ENCODE measurements at regions not wholly inside any gene's neighbourhood (a gene's known extent, or its start where the extent isn't known, plus 50 kb on each side); places are given as distances from the start of the nearest gene placed in this dataset.

GRCh38 chr6:22807261-22807660 lies 237.9 kb downstream of the HDGFL1 start:
- no peak for DNase-seq (ENCODE audit: low spot score)

GRCh38 chr6:22807818-22808217 lies 238.5 kb downstream of the HDGFL1 start:
- DNase-seq (ENCODE audit: low spot score) = no peak

- no peak for DNase-seq (ENCODE audit: low spot score)
Measured at GRCh38 chr6:22808466-22808865, 239.1 kb downstream of the HDGFL1 start.

GRCh38 chr6:22809370-22809769 lies 240.0 kb downstream of the HDGFL1 start:
- DNase-seq (ENCODE audit: low spot score) = no peak

GRCh38 chr6:22819209-22819608 lies 249.8 kb downstream of the HDGFL1 start:
- no peak for DNase-seq (ENCODE audit: low spot score)

- no peak for DNase-seq (ENCODE audit: low spot score)
Measured at GRCh38 chr6:22821664-22822320, 252.4 kb downstream of the HDGFL1 start.

- no peak for DNase-seq (ENCODE audit: low spot score)
Measured at GRCh38 chr6:22825210-22825609, 255.8 kb downstream of the HDGFL1 start.

GRCh38 chr6:22826961-22827360 lies 257.6 kb downstream of the HDGFL1 start:
- DNase-seq (ENCODE audit: low spot score) = no peak

GRCh38 chr6:22827760-22828159 lies 258.4 kb downstream of the HDGFL1 start:
- no peak for DNase-seq (ENCODE audit: low spot score)

- DNase-seq (ENCODE audit: low spot score) = peak; percentile 78
Measured at GRCh38 chr6:22828179-22829062, 259.1 kb downstream of the HDGFL1 start.

GRCh38 chr6:22829070-22829469 lies 259.7 kb downstream of the HDGFL1 start:
- no peak for DNase-seq (ENCODE audit: low spot score)

GRCh38 chr6:22830463-22830862 lies 261.1 kb downstream of the HDGFL1 start:
- no peak for DNase-seq (ENCODE audit: low spot score)

- no peak for DNase-seq (ENCODE audit: low spot score)
Measured at GRCh38 chr6:22833191-22833590, 263.8 kb downstream of the HDGFL1 start.

GRCh38 chr6:22838345-22838744 lies 269.0 kb downstream of the HDGFL1 start:
- DNase-seq (ENCODE audit: low spot score) = no peak

GRCh38 chr6:22845467-22845866 lies 276.1 kb downstream of the HDGFL1 start:
- no peak for DNase-seq (ENCODE audit: low spot score)

GRCh38 chr6:22848121-22848520 lies 278.8 kb downstream of the HDGFL1 start:
- no peak for DNase-seq (ENCODE audit: low spot score)

- DNase-seq (ENCODE audit: low spot score) = no peak
Measured at GRCh38 chr6:22849921-22850320, 280.6 kb downstream of the HDGFL1 start.

- no peak for DNase-seq (ENCODE audit: low spot score)
Measured at GRCh38 chr6:22852101-22852500, 282.7 kb downstream of the HDGFL1 start.

GRCh38 chr6:22873513-22874136 lies 304.3 kb downstream of the HDGFL1 start:
- DNase-seq (ENCODE audit: low spot score) = no peak

GRCh38 chr6:22875845-22876244 lies 306.5 kb downstream of the HDGFL1 start:
- no peak for DNase-seq (ENCODE audit: low spot score)

GRCh38 chr6:22878324-22878701 lies 308.9 kb downstream of the HDGFL1 start:
- no peak for DNase-seq (ENCODE audit: low spot score)

GRCh38 chr6:22878706-22879105 lies 309.3 kb downstream of the HDGFL1 start:
- no peak for DNase-seq (ENCODE audit: low spot score)
